ENCODE measurements at regions not wholly inside any gene's neighbourhood (a gene's known extent, or its start where the extent isn't known, plus 50 kb on each side); places are given as distances from the start of the nearest gene placed in this dataset.

DNA sequence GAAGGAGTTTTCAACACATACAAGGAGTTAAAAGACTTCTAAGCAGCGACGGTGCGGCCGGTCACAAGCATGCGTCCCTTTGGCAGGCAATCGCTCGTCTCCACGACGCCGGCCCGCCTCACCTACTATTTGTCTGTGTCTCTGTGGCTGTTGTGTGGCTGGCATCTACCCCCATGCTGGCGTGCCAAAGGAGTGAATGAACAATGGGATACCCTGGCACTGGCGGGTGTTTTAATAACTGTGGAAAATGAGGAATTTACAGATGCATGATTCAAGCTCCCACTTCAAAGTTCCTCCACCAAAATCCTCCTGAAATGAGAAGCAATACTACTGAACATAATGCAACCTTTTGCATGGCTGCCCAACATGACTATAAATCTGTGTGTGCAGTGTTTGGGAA lies 176.6 kb downstream of the KLF5 start:
- TF ChIP-seq, protein P1, sequence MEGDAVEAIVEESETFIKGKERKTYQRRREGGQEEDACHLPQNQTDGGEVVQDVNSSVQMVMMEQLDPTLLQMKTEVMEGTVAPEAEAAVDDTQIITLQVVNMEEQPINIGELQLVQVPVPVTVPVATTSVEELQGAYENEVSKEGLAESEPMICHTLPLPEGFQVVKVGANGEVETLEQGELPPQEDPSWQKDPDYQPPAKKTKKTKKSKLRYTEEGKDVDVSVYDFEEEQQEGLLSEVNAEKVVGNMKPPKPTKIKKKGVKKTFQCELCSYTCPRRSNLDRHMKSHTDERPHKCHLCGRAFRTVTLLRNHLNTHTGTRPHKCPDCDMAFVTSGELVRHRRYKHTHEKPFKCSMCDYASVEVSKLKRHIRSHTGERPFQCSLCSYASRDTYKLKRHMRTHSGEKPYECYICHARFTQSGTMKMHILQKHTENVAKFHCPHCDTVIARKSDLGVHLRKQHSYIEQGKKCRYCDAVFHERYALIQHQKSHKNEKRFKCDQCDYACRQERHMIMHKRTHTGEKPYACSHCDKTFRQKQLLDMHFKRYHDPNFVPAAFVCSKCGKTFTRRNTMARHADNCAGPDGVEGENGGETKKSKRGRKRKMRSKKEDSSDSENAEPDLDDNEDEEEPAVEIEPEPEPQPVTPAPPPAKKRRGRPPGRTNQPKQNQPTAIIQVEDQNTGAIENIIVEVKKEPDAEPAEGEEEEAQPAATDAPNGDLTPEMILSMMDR (IDR thresholded peaks at IDR 0.05), result no peak
- no peak for TF ChIP-seq POLR2A (IDR thresholded peaks at IDR 0.05)

Measured in body of pancreas (tissue), 4 donors.